ENCODE measurements at regions not wholly inside any gene's neighbourhood (a gene's known extent, or its start where the extent isn't known, plus 50 kb on each side); places are given as distances from the start of the nearest gene placed in this dataset.

DNA sequence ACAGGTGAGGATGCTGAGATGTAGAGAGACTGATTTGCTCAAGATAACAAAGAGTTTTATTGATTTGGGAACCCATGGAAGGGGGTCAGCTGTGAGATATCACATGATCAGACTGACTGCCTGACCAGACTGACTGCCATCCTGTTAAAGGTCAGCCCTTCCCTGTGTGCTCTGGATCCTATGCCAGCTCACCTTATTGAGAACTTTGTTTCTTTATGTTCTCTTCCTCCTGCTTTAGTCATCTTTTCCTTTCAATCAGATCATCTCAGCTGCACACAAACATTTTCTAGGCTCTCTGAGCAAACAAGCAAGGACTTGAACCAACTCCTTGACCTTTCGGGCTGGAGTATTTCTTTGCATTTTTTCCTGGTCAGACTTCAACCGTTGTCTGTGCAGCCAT is 50.0 kb upstream of the MTPN start:
- no peaks in the 10 kb centered on the region for H3K27me3 ChIP-seq (ENCODE audit: low read length)

More for the DNA sequence above, 50.0 kb upstream of the MTPN start:
- H3K36me3 ChIP-seq (ENCODE audit: low read length): no peaks in the 10 kb centered on the region
- H3K4me3 ChIP-seq (ENCODE audit: insufficient read depth, low read length, poor library complexity, severe bottlenecking): no peak overlapping the region
- H3K79me2 ChIP-seq (ENCODE audit: insufficient read depth, low read length): no peaks in the 10 kb centered on the region
- H3K9me2 ChIP-seq (replicated peaks; ENCODE audit: insufficient read depth, low read length): no peaks in the 10 kb centered on the region
- H3K9me3 ChIP-seq (ENCODE audit: insufficient read depth, low read length): no peaks in the 10 kb centered on the region
- TF ChIP-seq EZH2phosphoT487 (conservative IDR thresholded peaks at IDR 0.05; ENCODE audit: low read length) (no peak), CTCF (IDR thresholded peaks at IDR 0.05; ENCODE audit: insufficient read depth, low read length, poor library complexity, severe bottlenecking) (no peak)
- no peak overlapping the region for H2AFZ ChIP-seq (ENCODE audit: low read depth, low read length, severe bottlenecking)
- H3K27ac ChIP-seq (ENCODE audit: low read depth, low read length): no peak overlapping the region
- no peaks in the 10 kb centered on the region for H4K20me1 ChIP-seq (ENCODE audit: low read depth, low read length)
- H3K9ac ChIP-seq (ENCODE audit: low read length): no peak overlapping the region
- H3K4me2 ChIP-seq (ENCODE audit: low read depth, low read length, poor library complexity, severe bottlenecking): no peak overlapping the region
- no peaks in the 10 kb centered on the region for H3F3A ChIP-seq (ENCODE audit: insufficient read depth)
